CD4-positive, alpha-beta T cell (primary cell): ENCODE measurements at regions not wholly inside any gene's neighbourhood (a gene's known extent, or its start where the extent isn't known, plus 50 kb on each side); places are given as distances from the start of the nearest gene placed in this dataset.

ENCODE experiments used
- ATAC-seq: fragments of 200-7000 bp; cut with Tn5 transposase; one replicate; pipeline ENCODE4 v1.10.0; 2022; ENCODE audit warnings: mild to moderate bottlenecking; ENCODE audit not compliant: poor library complexity
- CTCF ChIA-PET: fragments of 350-600 bp; sonication (Branson Sonifier 250); formaldehyde crosslinking; loops from one replicate; lab custom pipeline; 2021; ENCODE audit warnings: antibody characterized with exemption, inconsistent platforms; lab: Charles Lee
- POLR2A ChIA-PET: fragments of 350-600 bp; sonication (Branson Sonifier 250); formaldehyde crosslinking; loops from one replicate; lab custom pipeline; 2021; ENCODE audit warnings: antibody characterized with exemption, inconsistent platforms; lab: Charles Lee
- DNase-seq, 14 experiments: peaks; one replicate each; pipeline ENCODE4 v3.0.0-alpha.2; 2013 to 2020; ENCODE audit warnings: mixed read lengths in 2 of 14
- H3K27ac ChIP-seq, 2 donors: one replicate each; pipeline versions ENCODE4 v1.5.1 to v1.7.0; 2013; ENCODE audit warnings: low read length in 2 of 2, low read depth in 1 of 2, mild to moderate bottlenecking in 1 of 2
- H3K27me3 ChIP-seq, 2 experiments: 1 replicate in 1 of 2; 2 replicates in 1 of 2; pipeline versions ENCODE4 v1.6.1 to v1.7.0; 2013; ENCODE audit warnings: low read length in 2 of 2, control low read depth in 1 of 2, mild to moderate bottlenecking in 1 of 2, moderate library complexity in 1 of 2; ENCODE audit not compliant: insufficient read depth in 2 of 2, control insufficient read depth in 1 of 2
- H3K36me3 ChIP-seq: one replicate; pipeline ENCODE4 v1.6.1; 2013; ENCODE audit warnings: low read length, control low read depth; ENCODE audit not compliant: insufficient read depth
- H3K4me1 ChIP-seq: one replicate; pipeline ENCODE4 v1.6.1; 2013; ENCODE audit warnings: low read length, control low read depth; ENCODE audit not compliant: insufficient read depth
- H3K4me3 ChIP-seq: one replicate; pipeline ENCODE4 v1.5.1; 2013; ENCODE audit warnings: mild to moderate bottlenecking, low read length, moderate library complexity
- H3K9me3 ChIP-seq, 2 experiments: 1 replicate in 1 of 2; 2 replicates in 1 of 2; pipeline versions ENCODE4 v1.6.1 to v1.7.0; 2013; ENCODE audit warnings: low read length in 2 of 2, mild to moderate bottlenecking in 2 of 2, control low read depth in 1 of 2, moderate library complexity in 1 of 2; ENCODE audit not compliant: control insufficient read depth in 1 of 2, insufficient read depth in 1 of 2
- H3K27ac Mint-ChIP-seq: one replicate; pipeline ENCODE4 v1.8.0; 2020; ENCODE audit warnings: mixed read lengths
- H3K27me3 Mint-ChIP-seq: one replicate; pipeline ENCODE4 v1.8.0; 2021; ENCODE audit warnings: mixed read lengths
- H3K36me3 Mint-ChIP-seq: one replicate; pipeline ENCODE4 v1.8.0; 2021; ENCODE audit warnings: low read depth, mixed read lengths
- H3K4me1 Mint-ChIP-seq: one replicate; pipeline ENCODE4 v1.8.0; 2021; ENCODE audit warnings: low read depth, mixed read lengths
- H3K4me3 Mint-ChIP-seq: one replicate; pipeline ENCODE4 v1.8.0; 2020; ENCODE audit warnings: mild to moderate bottlenecking, mixed read lengths
- H3K9me3 Mint-ChIP-seq: one replicate; pipeline ENCODE4 v1.8.0; 2020; ENCODE audit warnings: mixed read lengths
- intact Hi-C, 2 experiments: fragments of 100-400 bp; cut with DNase I in 1 of 2; cut with micrococcal nuclease in 1 of 2; formaldehyde crosslinking; loops; one replicate each; pipeline versions ENCODE4 v1.15.1 to v1.9.0; 2023 to 2025; cut with DNase I, micrococcal nuclease
- TF ChIP-seq, protein P1 (sequence below): fragments of 200-600 bp; IDR thresholded peaks from one replicate; pipeline ENCODE4 v1.8.0; 2022; ENCODE audit warnings: antibody characterized with exemption, mild to moderate bottlenecking

DNA sequence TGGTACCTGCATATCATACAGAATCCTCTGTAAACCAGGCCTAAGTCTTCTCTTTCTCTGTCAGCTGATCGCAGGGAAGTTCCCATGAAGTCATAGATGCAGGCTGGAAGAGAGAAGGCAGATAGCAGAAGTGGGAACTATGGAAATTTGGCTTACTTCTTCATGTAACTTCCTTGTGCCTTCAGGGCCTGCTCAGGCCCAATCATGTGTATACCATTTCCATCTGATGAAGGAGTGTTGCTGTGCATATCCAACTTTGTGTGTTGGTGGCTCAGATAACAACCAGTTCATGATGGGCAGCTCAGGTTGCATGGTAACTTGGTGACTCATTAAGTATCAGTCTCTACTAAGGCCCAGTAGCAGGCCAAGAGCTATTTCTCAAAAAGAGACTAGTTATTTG is 53.1 kb upstream of the CEP295 start:
- H3K9me3 ChIP-seq = no peaks in the 10 kb centered on the region
- Mint-ChIP-seq H3K27me3 (no peaks in the 10 kb centered on the region), H3K27ac (no peak overlapping the region), H3K9me3 (no peaks in the 10 kb centered on the region), H3K36me3 (no peaks in the 10 kb centered on the region), H3K4me3 (no peak overlapping the region), H3K4me1 (no peaks in the 10 kb centered on the region)
- no peak overlapping the region for H3K27ac ChIP-seq
- ChIA-PET POLR2A (no interaction called here), CTCF (no interaction called here)
- intact Hi-C loops = no loop called here
- no peaks in the 10 kb centered on the region for H3K36me3 ChIP-seq
- DNase-seq (peak in 3 of 14 experiments; percentile 11 to 66 (median 57)), ATAC-seq (no peak)
- H3K27me3 ChIP-seq = no peaks in the 10 kb centered on the region
- H3K4me1 ChIP-seq = no peaks in the 10 kb centered on the region
- no peak overlapping the region for H3K4me3 ChIP-seq
- TF ChIP-seq, protein P1, sequence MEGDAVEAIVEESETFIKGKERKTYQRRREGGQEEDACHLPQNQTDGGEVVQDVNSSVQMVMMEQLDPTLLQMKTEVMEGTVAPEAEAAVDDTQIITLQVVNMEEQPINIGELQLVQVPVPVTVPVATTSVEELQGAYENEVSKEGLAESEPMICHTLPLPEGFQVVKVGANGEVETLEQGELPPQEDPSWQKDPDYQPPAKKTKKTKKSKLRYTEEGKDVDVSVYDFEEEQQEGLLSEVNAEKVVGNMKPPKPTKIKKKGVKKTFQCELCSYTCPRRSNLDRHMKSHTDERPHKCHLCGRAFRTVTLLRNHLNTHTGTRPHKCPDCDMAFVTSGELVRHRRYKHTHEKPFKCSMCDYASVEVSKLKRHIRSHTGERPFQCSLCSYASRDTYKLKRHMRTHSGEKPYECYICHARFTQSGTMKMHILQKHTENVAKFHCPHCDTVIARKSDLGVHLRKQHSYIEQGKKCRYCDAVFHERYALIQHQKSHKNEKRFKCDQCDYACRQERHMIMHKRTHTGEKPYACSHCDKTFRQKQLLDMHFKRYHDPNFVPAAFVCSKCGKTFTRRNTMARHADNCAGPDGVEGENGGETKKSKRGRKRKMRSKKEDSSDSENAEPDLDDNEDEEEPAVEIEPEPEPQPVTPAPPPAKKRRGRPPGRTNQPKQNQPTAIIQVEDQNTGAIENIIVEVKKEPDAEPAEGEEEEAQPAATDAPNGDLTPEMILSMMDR = no peak

GRCh38 chr11:93606721-93607120 is 54.8 kb upstream of the CEP295 start:
- ChIA-PET CTCF (no interaction called here), POLR2A (no interaction called here)
- Histone ChIP-seq H3K4me1 (no peaks in the 10 kb centered on the region), H3K4me3 (no peak overlapping the region), H3K9me3 (no peaks in the 10 kb centered on the region), H3K27ac (no peak overlapping the region), H3K36me3 (no peaks in the 10 kb centered on the region), H3K27me3 (no peaks in the 10 kb centered on the region)
- ATAC-seq (no peak), DNase-seq (no peak)
- no peak overlapping the region for H3K4me3 Mint-ChIP-seq
- H3K27ac Mint-ChIP-seq = no peak overlapping the region
- TF ChIP-seq, protein P1 = no peak
- intact Hi-C loops = no loop called here
- no peaks in the 10 kb centered on the region for H3K36me3 Mint-ChIP-seq
- no peaks in the 10 kb centered on the region for H3K9me3 Mint-ChIP-seq
- no peaks in the 10 kb centered on the region for H3K27me3 Mint-ChIP-seq
- no peaks in the 10 kb centered on the region for H3K4me1 Mint-ChIP-seq

- no peak overlapping the region for H3K4me3 ChIP-seq
- Mint-ChIP-seq H3K9me3 (no peaks in the 10 kb centered on the region), H3K4me1 (no peaks in the 10 kb centered on the region), H3K4me3 (no peak overlapping the region), H3K27me3 (no peaks in the 10 kb centered on the region), H3K36me3 (no peaks in the 10 kb centered on the region), H3K27ac (no peak overlapping the region)
- DNase-seq = no peak
- H3K27ac ChIP-seq = no peak overlapping the region
- no peaks in the 10 kb centered on the region for H3K36me3 ChIP-seq
- TF ChIP-seq, protein P1 = no peak
- H3K27me3 ChIP-seq = no peaks in the 10 kb centered on the region
- no peaks in the 10 kb centered on the region for H3K9me3 ChIP-seq
- POLR2A ChIA-PET = no interaction called here
- ATAC-seq = no peak
- CTCF ChIA-PET = no interaction called here
- no peaks in the 10 kb centered on the region for H3K4me1 ChIP-seq
- intact Hi-C loops = no loop called here
These were observed 55.2 kb upstream of the CEP295 start for GRCh38 chr11:93606314-93606713.
